Sciatic nerve (tissue), 2 donors: ENCODE measurements at regions not wholly inside any gene's neighbourhood (a gene's known extent, or its start where the extent isn't known, plus 50 kb on each side); places are given as distances from the start of the nearest gene placed in this dataset.
"Not testable (repeated sequence)": the region's sequence is repeated elsewhere in the genome, so short reads cannot be mapped to it uniquely, and the experiment has no call there.

Source experiments
- ATAC-seq: fragments of 200-7000 bp; cut with Tn5 transposase; one replicate; pipeline ENCODE4 v1.9.1; 2020; ENCODE audit warnings: mild to moderate bottlenecking, moderate library complexity
- DNase-seq: peaks from one replicate; pipeline ENCODE4 v3.0.0-alpha.2; 2020; ENCODE audit warnings: low spot score
- intact Hi-C: fragments of 100-400 bp; cut with DNase I; formaldehyde crosslinking; loops from one replicate; pipeline ENCODE4 v1.14.2; 2022
- donor health status: DM: no; HTN: no; CAD: no.
- donor health status: DM: no; HTN: no; CAD: no.

- intact Hi-C loops = no loop called here
- DNase-seq = no peak
- ATAC-seq = no peak
Measured at GRCh38 chr4:164109503-164109902, 615.0 kb downstream of the TMA16 start.

GRCh38 chr4:164115236-164115635, 620.7 kb downstream of the TMA16 start:
- DNase-seq (no peak), ATAC-seq (no peak)
- intact Hi-C loops = no loop called here

- intact Hi-C loops = no loop called here
- no peak for DNase-seq
- no peak for ATAC-seq
Measured at GRCh38 chr4:164116286-164116685, 621.8 kb downstream of the TMA16 start.

GRCh38 chr4:164134388-164134787, 619.5 kb upstream of the SMIM31 start:
- intact Hi-C loops = no loop called here
- DNase-seq (no peak), ATAC-seq (no peak)

- intact Hi-C loops = no loop called here
- ATAC-seq (peak; percentile 22), DNase-seq (no peak)
Measured at GRCh38 chr4:164136180-164136616, 617.7 kb upstream of the SMIM31 start.

- ATAC-seq = no peak
- intact Hi-C loops = no loop called here
- DNase-seq = no peak
Measured at GRCh38 chr4:164138521-164138920, 615.4 kb upstream of the SMIM31 start.

GRCh38 chr4:164139291-164139690, 614.6 kb upstream of the SMIM31 start:
- intact Hi-C loops = no loop called here
- ATAC-seq = no peak
- no peak for DNase-seq

GRCh38 chr4:164141755-164142375, 612.1 kb upstream of the SMIM31 start:
- ATAC-seq, DNase-seq, intact Hi-C loops: not testable (repeated sequence)

GRCh38 chr4:164154416-164154815, 599.5 kb upstream of the SMIM31 start:
- DNase-seq (no peak), ATAC-seq (no peak)
- intact Hi-C loops = no loop called here

GRCh38 chr4:164169591-164169990, 584.3 kb upstream of the SMIM31 start:
- intact Hi-C loops = no loop called here
- DNase-seq (no peak), ATAC-seq (no peak)

- intact Hi-C loops = no loop called here
- DNase-seq (no peak), ATAC-seq (no peak)
Measured at GRCh38 chr4:164177153-164177552, 576.8 kb upstream of the SMIM31 start.

- DNase-seq = no peak
- ATAC-seq = no peak
- intact Hi-C loops = no loop called here
Measured at GRCh38 chr4:164177753-164178152, 576.2 kb upstream of the SMIM31 start.

GRCh38 chr4:164188236-164188635, 565.7 kb upstream of the SMIM31 start:
- DNase-seq (no peak), ATAC-seq (no peak)
- intact Hi-C loops = no loop called here

GRCh38 chr4:164192844-164193243, 561.1 kb upstream of the SMIM31 start:
- ATAC-seq = no peak
- intact Hi-C loops = no loop called here
- DNase-seq = no peak

GRCh38 chr4:164193676-164194075, 560.3 kb upstream of the SMIM31 start:
- intact Hi-C loops = no loop called here
- DNase-seq = no peak

GRCh38 chr4:164197556-164197955, 556.4 kb upstream of the SMIM31 start:
- intact Hi-C loops = no loop called here
- DNase-seq (no peak), ATAC-seq (no peak)

More at GRCh38 chr4:164193676-164194075, 560.3 kb upstream of the SMIM31 start:
- no peak for ATAC-seq

GRCh38 chr4:164203476-164203875, 550.5 kb upstream of the SMIM31 start:
- DNase-seq = no peak
- intact Hi-C loops = no loop called here
- no peak for ATAC-seq

GRCh38 chr4:164204434-164204833, 549.5 kb upstream of the SMIM31 start:
- no peak for ATAC-seq
- no peak for DNase-seq
- intact Hi-C loops = no loop called here

- ATAC-seq (no peak), DNase-seq (no peak)
- intact Hi-C loops = no loop called here
Measured at GRCh38 chr4:164207460-164207859, 546.5 kb upstream of the SMIM31 start.

- ATAC-seq = no peak
Measured at GRCh38 chr4:164210377-164210776, 543.6 kb upstream of the SMIM31 start.

GRCh38 chr4:164212134-164212533, 541.8 kb upstream of the SMIM31 start:
- DNase-seq (no peak), ATAC-seq (no peak)
- intact Hi-C loops = no loop called here

More at GRCh38 chr4:164210377-164210776, 543.6 kb upstream of the SMIM31 start:
- no peak for DNase-seq
- intact Hi-C loops = no loop called here
